Endothelial cell of umbilical vein (primary cell): ENCODE measurements at regions not wholly inside any gene's neighbourhood (a gene's known extent, or its start where the extent isn't known, plus 50 kb on each side); places are given as distances from the start of the nearest gene placed in this dataset.
"Not testable (repeated sequence)": the region's sequence is repeated elsewhere in the genome, so short reads cannot be mapped to it uniquely, and the experiment has no call there.

Source experiments
- BruUV-seq: library from RNA; stranded (reverse); fragments of 400-500 nt; replicated peaks from 2 replicates; lab custom pipeline; 2021; lab: Mats Ljungman, UMichigan
- CTCF ChIA-PET: fragments of 300-600, 350-600 bp; sonication (Branson Sonifier 250); formaldehyde crosslinking; loops from one replicate; lab custom pipeline; 2021; ENCODE audit warnings: antibody characterized with exemption, inconsistent platforms; lab: Charles Lee
- POLR2A ChIA-PET: fragments of 300-600, 350-600 bp; sonication (Branson Sonifier 250); formaldehyde crosslinking; loops from one replicate; lab custom pipeline; 2021; ENCODE audit warnings: antibody characterized with exemption, inconsistent platforms; lab: Charles Lee
- DNase-seq: peaks from one replicate; pipeline ENCODE4 v3.0.0-alpha.2; 2011; ENCODE audit warnings: low read depth, low spot score
- FAIRE-seq: peaks from 2 replicates; lab custom pipeline; 2011; peaks lifted over from hg19 to GRCh38; lab: Jason Lieb, UNC
- H2AFZ ChIP-seq: 2 replicates; pipeline ENCODE4 v1.6.0; 2012; ENCODE audit warnings: low read depth, low read length, control low read depth, inconsistent platforms
- H3K27ac ChIP-seq: 2 replicates; pipeline ENCODE4 v1.5.1; 2011; ENCODE audit warnings: low read depth, mild to moderate bottlenecking, control low read depth, low read length, moderate library complexity; ENCODE audit not compliant: insufficient read depth
- H3K27me3 ChIP-seq, 2 experiments: 2 replicates each; pipeline versions ENCODE4 v1.6.0 to v1.6.1; 2011; ENCODE audit warnings: low read length in 2 of 2, mixed read lengths in 1 of 2; ENCODE audit not compliant: control insufficient read depth in 2 of 2, insufficient read depth in 2 of 2
- H3K36me3 ChIP-seq, 2 experiments: 2 replicates in 1 of 2; 3 replicates in 1 of 2; pipeline ENCODE4 v1.5.1; 2011; ENCODE audit warnings: low read length in 2 of 2, mild to moderate bottlenecking in 1 of 2, moderate library complexity in 1 of 2; ENCODE audit not compliant: control insufficient read depth in 2 of 2, insufficient read depth in 2 of 2; ENCODE audit errors: extremely low read depth in 1 of 2
- H3K4me1 ChIP-seq: 3 replicates; pipeline ENCODE4 v1.5.1; 2011; ENCODE audit warnings: mild to moderate bottlenecking, low read length; ENCODE audit not compliant: control insufficient read depth, insufficient read depth; ENCODE audit errors: extremely low read depth
- H3K4me2 ChIP-seq: 2 replicates; pipeline ENCODE4 v1.6.1; 2011; ENCODE audit warnings: low read length, control low read depth, mixed read lengths; ENCODE audit not compliant: insufficient read depth
- H3K4me3 ChIP-seq, 3 experiments: fragments of 200-600 bp in 1 of 3; sonication (generic), shearing (Covaris generic) in 1 of 3; replicated peaks in 1 of 3; 2 replicates each; pipeline ENCODE4 v1.5.1; 2011 to 2016; ENCODE audit warnings: control low read depth in 3 of 3, low read length in 3 of 3, mild to moderate bottlenecking in 2 of 3, inconsistent platforms in 1 of 3, low read depth in 1 of 3, moderate library complexity in 1 of 3; ENCODE audit not compliant: insufficient read depth in 1 of 3
- H3K79me2 ChIP-seq: 2 replicates; pipeline ENCODE4 v1.6.0; 2012; ENCODE audit warnings: low read length, inconsistent platforms; ENCODE audit not compliant: control insufficient read depth, insufficient read depth
- H3K9ac ChIP-seq: replicated peaks from 2 replicates; pipeline ENCODE3; 2011; ENCODE audit warnings: low read length, control low read depth; ENCODE audit not compliant: insufficient read depth; ENCODE audit errors: extremely low read depth
- H3K9me1 ChIP-seq: replicated peaks from 3 replicates; pipeline ENCODE4 v1.6.0; 2011; ENCODE audit warnings: mild to moderate bottlenecking, low read length; ENCODE audit not compliant: control insufficient read depth, insufficient read depth; ENCODE audit errors: extremely low read depth
- H3K9me3 ChIP-seq: replicated peaks from 2 replicates; pipeline ENCODE4 v1.5.1; 2012; ENCODE audit warnings: low read length, inconsistent platforms; ENCODE audit not compliant: control insufficient read depth, insufficient read depth
- H4K20me1 ChIP-seq: replicated peaks from 2 replicates; pipeline ENCODE3; 2011; ENCODE audit warnings: mild to moderate bottlenecking, low read length; ENCODE audit not compliant: control insufficient read depth, insufficient read depth; ENCODE audit errors: extremely low read depth
- EZH2 ChIP-seq: IDR thresholded peaks from 2 replicates; pipeline ENCODE4 v1.6.1; 2012; ENCODE audit warnings: borderline replicate concordance, low read depth, mild to moderate bottlenecking, moderate library complexity, low read length, inconsistent platforms; ENCODE audit not compliant: severe bottlenecking
- FOS ChIP-seq: IDR thresholded peaks from 2 replicates; pipeline ENCODE4 v1.6.1; 2011; ENCODE audit warnings: mild to moderate bottlenecking, low read length, moderate library complexity, borderline replicate concordance; ENCODE audit not compliant: insufficient read depth
- GATA2 ChIP-seq: IDR thresholded peaks from 2 replicates; pipeline ENCODE4 v1.7.0; 2011; ENCODE audit warnings: low read depth, mild to moderate bottlenecking, moderate library complexity, mixed read lengths, low read length; ENCODE audit not compliant: insufficient read length, insufficient read depth
- JUN ChIP-seq: IDR thresholded peaks from 2 replicates; pipeline ENCODE4 v1.6.1; 2011; ENCODE audit warnings: borderline replicate concordance, low read depth; ENCODE audit not compliant: insufficient read length, insufficient read depth
- MYC ChIP-seq: IDR thresholded peaks from one replicate; pipeline ENCODE4 v1.6.1; 2011; ENCODE audit warnings: mild to moderate bottlenecking, low read depth, low read length
- POLR2A ChIP-seq: IDR thresholded peaks from 2 replicates; pipeline ENCODE4 v1.6.1; 2012; ENCODE audit warnings: low read depth, mild to moderate bottlenecking, control low read depth, low read length
- POLR2AphosphoS5 ChIP-seq: IDR thresholded peaks from 2 replicates; pipeline ENCODE4 v1.6.1; 2012; ENCODE audit warnings: low read depth, mild to moderate bottlenecking, control low read depth, low read length, moderate library complexity; ENCODE audit not compliant: insufficient read depth
- dilution Hi-C: fragments of 300-500 bp; cut with MboI; formaldehyde crosslinking; loops from one replicate; pipeline ENCODE4 v1.15.0; 2019; ENCODE audit warnings: low sequenced_read_pairs; ENCODE audit not compliant: extremely low pct_ligation_motif_present
- intact Hi-C: fragments of 100-400 bp; cut with micrococcal nuclease; formaldehyde crosslinking; loops from one replicate; pipeline ENCODE4 v1.10.0; 2022
- TF ChIP-seq, protein P1 (sequence below), 2 donors: IDR thresholded peaks; 1 replicate in 1 of 2; 2 replicates in 1 of 2; pipeline ENCODE4 v1.5.1; 2011; ENCODE audit warnings: low read length in 2 of 2, mild to moderate bottlenecking in 2 of 2, moderate library complexity in 2 of 2, control low read depth in 1 of 2, inconsistent platforms in 1 of 2, low read depth in 1 of 2; ENCODE audit not compliant: insufficient read depth in 1 of 2; ENCODE audit errors: extremely low read depth in 1 of 2
- TF ChIP-seq, protein P2 (sequence below): IDR thresholded peaks from 2 replicates; pipeline ENCODE4 v1.6.1; 2011; ENCODE audit not compliant: insufficient read depth, insufficient read length

DNA sequence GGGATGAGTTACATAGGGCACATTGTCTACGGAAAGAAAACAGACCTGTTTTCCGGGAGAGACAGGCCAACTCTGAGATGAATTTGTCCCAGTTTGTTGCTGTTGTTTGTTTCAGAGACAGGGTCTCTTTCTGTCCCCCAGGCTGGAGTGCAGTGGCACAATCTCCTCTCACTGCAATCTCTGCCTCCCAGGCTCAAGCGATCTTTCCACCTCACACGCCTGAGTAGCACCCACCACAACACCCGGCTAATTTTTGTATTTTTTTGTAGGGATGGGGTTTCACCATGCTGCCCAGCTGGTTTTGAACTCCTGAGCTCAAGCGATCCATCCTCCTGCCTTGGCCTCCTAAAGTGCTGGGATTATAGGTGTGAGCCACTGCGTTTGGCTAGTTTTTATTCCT is 125.5 kb upstream of the ERRFI1 start:
- Histone ChIP-seq H3K79me2 (no peaks in the 10 kb centered on the region), H3K4me3 (no peak overlapping the region), H3K27ac (no peak overlapping the region), H3K4me1 (peaks cover 5% of the 10 kb centered on the region), H2AFZ (no peak overlapping the region), H3K27me3 (no peaks in the 10 kb centered on the region), H3K9me3 (no peaks in the 10 kb centered on the region), H3K36me3 (no peaks in the 10 kb centered on the region), H3K9me1 (no peaks in the 10 kb centered on the region), H3K4me2 (no peak overlapping the region), H3K9ac (no peak overlapping the region), H4K20me1 (no peaks in the 10 kb centered on the region)
- ChIA-PET POLR2A (no interaction called here), CTCF (interaction anchor here (0.7 to 1.0 kb wide), 4 partner anchors 8 to 137 kb away, joined by 3 to 4 read pairs (median 4); no protein-coding TSS in a partner anchor)
- no peak for TF ChIP-seq GATA2
- no peak for TF ChIP-seq FOS
- no peak for TF ChIP-seq JUN
- TF ChIP-seq POLR2AphosphoS5, result no peak
- TF ChIP-seq POLR2A, result no peak
- no peak for TF ChIP-seq MYC
- TF ChIP-seq, protein P1, sequence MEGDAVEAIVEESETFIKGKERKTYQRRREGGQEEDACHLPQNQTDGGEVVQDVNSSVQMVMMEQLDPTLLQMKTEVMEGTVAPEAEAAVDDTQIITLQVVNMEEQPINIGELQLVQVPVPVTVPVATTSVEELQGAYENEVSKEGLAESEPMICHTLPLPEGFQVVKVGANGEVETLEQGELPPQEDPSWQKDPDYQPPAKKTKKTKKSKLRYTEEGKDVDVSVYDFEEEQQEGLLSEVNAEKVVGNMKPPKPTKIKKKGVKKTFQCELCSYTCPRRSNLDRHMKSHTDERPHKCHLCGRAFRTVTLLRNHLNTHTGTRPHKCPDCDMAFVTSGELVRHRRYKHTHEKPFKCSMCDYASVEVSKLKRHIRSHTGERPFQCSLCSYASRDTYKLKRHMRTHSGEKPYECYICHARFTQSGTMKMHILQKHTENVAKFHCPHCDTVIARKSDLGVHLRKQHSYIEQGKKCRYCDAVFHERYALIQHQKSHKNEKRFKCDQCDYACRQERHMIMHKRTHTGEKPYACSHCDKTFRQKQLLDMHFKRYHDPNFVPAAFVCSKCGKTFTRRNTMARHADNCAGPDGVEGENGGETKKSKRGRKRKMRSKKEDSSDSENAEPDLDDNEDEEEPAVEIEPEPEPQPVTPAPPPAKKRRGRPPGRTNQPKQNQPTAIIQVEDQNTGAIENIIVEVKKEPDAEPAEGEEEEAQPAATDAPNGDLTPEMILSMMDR (IDR thresholded peaks at IDR 0.05; ENCODE audit: extremely low read depth in 1 of 2, insufficient read depth in 1 of 2, low read depth in 1 of 2, low read length in 2 of 2), result no peak
- TF ChIP-seq, protein P2, sequence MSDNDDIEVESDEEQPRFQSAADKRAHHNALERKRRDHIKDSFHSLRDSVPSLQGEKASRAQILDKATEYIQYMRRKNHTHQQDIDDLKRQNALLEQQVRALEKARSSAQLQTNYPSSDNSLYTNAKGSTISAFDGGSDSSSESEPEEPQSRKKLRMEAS, result no peak
- TF ChIP-seq EZH2, result no peak
- intact Hi-C loops, result no loop called here
- no TSS peak for BruUV-seq
- DNase-seq (no peak), FAIRE-seq (no peak)
- dilution Hi-C loops, result no loop called here

DNA sequence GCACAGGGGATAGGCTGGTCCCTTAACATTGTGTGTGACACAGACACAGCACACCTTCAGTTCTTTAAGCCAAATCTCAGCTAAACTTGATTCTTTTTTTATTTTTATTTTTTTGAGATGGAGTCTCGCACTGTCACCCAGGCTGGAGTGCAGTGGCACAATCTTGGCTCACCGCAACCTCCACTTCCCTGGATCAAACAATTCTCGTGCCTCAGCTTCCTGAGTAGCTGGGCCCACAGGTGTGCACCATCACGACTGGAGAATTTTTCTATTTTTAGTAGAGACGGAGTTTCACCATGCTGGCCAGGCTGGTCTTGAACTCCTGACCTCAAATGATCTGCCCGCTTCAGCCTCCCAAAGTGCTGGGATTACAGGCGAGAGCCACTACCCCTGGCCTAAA is 123.6 kb upstream of the ERRFI1 start:
- H4K20me1 ChIP-seq, H3K4me1 ChIP-seq, H3K27ac ChIP-seq, H3K9me1 ChIP-seq, H3K9me3 ChIP-seq, H2AFZ ChIP-seq, H3K79me2 ChIP-seq, H3K27me3 ChIP-seq, BruUV-seq, intact Hi-C loops, CTCF ChIA-PET, H3K36me3 ChIP-seq, H3K4me2 ChIP-seq, FAIRE-seq, H3K9ac ChIP-seq, POLR2A ChIA-PET, DNase-seq, dilution Hi-C loops, H3K4me3 ChIP-seq: not testable (repeated sequence)
